ENCODE measurements at regions not wholly inside any gene's neighbourhood (a gene's known extent, or its start where the extent isn't known, plus 50 kb on each side); places are given as distances from the start of the nearest gene placed in this dataset.
"Not testable (repeated sequence)": the region's sequence is repeated elsewhere in the genome, so short reads cannot be mapped to it uniquely, and the experiment has no call there.

GRCh38 chr5:116865651-116866050, 291.0 kb upstream of the SEMA6A start:
- H3K4me1 Mint-ChIP-seq = no peaks in the 10 kb centered on the region
- no peak overlapping the region for H3K4me3 Mint-ChIP-seq
- no peaks in the 10 kb centered on the region for H3K36me3 Mint-ChIP-seq
- H3K27ac Mint-ChIP-seq = no peak overlapping the region
- CTCF ChIA-PET = no interaction called here
- peaks cover 3% of the 10 kb centered on the region for H3K9me3 Mint-ChIP-seq
- no peaks in the 10 kb centered on the region for H3K27me3 Mint-ChIP-seq
- no peak for DNase-seq

- Mint-ChIP-seq H3K4me1 (no peaks in the 10 kb centered on the region), H3K36me3 (no peaks in the 10 kb centered on the region), H3K27me3 (no peaks in the 10 kb centered on the region), H3K9me3 (peaks cover 3% of the 10 kb centered on the region), H3K4me3 (no peak overlapping the region), H3K27ac (no peak overlapping the region)
- DNase-seq = no peak
- CTCF ChIA-PET = no interaction called here
Measured at GRCh38 chr5:116864838-116865190, 290.2 kb upstream of the SEMA6A start.

GRCh38 chr5:116864157-116864837, 289.7 kb upstream of the SEMA6A start:
- Mint-ChIP-seq H3K4me3 (no peak overlapping the region), H3K36me3 (no peaks in the 10 kb centered on the region), H3K27ac (no peak overlapping the region), H3K9me3 (peaks cover 3% of the 10 kb centered on the region), H3K4me1 (no peaks in the 10 kb centered on the region), H3K27me3 (no peaks in the 10 kb centered on the region)
- DNase-seq = no peak
- CTCF ChIA-PET = no interaction called here

GRCh38 chr5:116862632-116863455, 288.2 kb upstream of the SEMA6A start:
- CTCF ChIA-PET = no interaction called here
- H3K36me3 Mint-ChIP-seq = no peaks in the 10 kb centered on the region
- H3K4me1 Mint-ChIP-seq = no peaks in the 10 kb centered on the region
- no peak overlapping the region for H3K27ac Mint-ChIP-seq
- H3K27me3 Mint-ChIP-seq = no peaks in the 10 kb centered on the region
- no peak for DNase-seq
- H3K9me3 Mint-ChIP-seq = peaks cover 3% of the 10 kb centered on the region
- no peak overlapping the region for H3K4me3 Mint-ChIP-seq

- no peak for DNase-seq
- H3K27ac Mint-ChIP-seq = no peak overlapping the region
- no peaks in the 10 kb centered on the region for H3K27me3 Mint-ChIP-seq
- H3K9me3 Mint-ChIP-seq = no peaks in the 10 kb centered on the region
- H3K4me3 Mint-ChIP-seq = no peak overlapping the region
- CTCF ChIA-PET = no interaction called here
- H3K4me1 Mint-ChIP-seq = no peaks in the 10 kb centered on the region
- H3K36me3 Mint-ChIP-seq = no peaks in the 10 kb centered on the region
Measured at GRCh38 chr5:116861666-116862065, 287.0 kb upstream of the SEMA6A start.

- no peak overlapping the region for H3K4me3 Mint-ChIP-seq
- DNase-seq = no peak
- no peaks in the 10 kb centered on the region for H3K9me3 Mint-ChIP-seq
- H3K4me1 Mint-ChIP-seq = no peaks in the 10 kb centered on the region
- no peaks in the 10 kb centered on the region for H3K27me3 Mint-ChIP-seq
- no peak overlapping the region for H3K27ac Mint-ChIP-seq
- CTCF ChIA-PET = no interaction called here
- no peaks in the 10 kb centered on the region for H3K36me3 Mint-ChIP-seq
Measured at GRCh38 chr5:116861097-116861496, 286.5 kb upstream of the SEMA6A start.

- Mint-ChIP-seq H3K4me3 (no peak overlapping the region), H3K36me3 (no peaks in the 10 kb centered on the region), H3K9me3 (no peaks in the 10 kb centered on the region), H3K27me3 (no peaks in the 10 kb centered on the region), H3K27ac (no peak overlapping the region), H3K4me1 (no peaks in the 10 kb centered on the region)
- no peak for DNase-seq
- CTCF ChIA-PET = no interaction called here
Measured at GRCh38 chr5:116859666-116860320, 285.2 kb upstream of the SEMA6A start.

GRCh38 chr5:116858705-116859333, 284.2 kb upstream of the SEMA6A start:
- H3K9me3 Mint-ChIP-seq = no peaks in the 10 kb centered on the region
- H3K36me3 Mint-ChIP-seq = no peaks in the 10 kb centered on the region
- CTCF ChIA-PET = no interaction called here
- no peaks in the 10 kb centered on the region for H3K4me1 Mint-ChIP-seq
- H3K27ac Mint-ChIP-seq = no peak overlapping the region
- H3K27me3 Mint-ChIP-seq = no peaks in the 10 kb centered on the region
- no peak overlapping the region for H3K4me3 Mint-ChIP-seq
- no peak for DNase-seq

GRCh38 chr5:116858020-116858419, 283.4 kb upstream of the SEMA6A start:
- DNase-seq, CTCF ChIA-PET, H3K27me3 Mint-ChIP-seq, H3K27ac Mint-ChIP-seq, H3K9me3 Mint-ChIP-seq, H3K4me1 Mint-ChIP-seq, H3K4me3 Mint-ChIP-seq, H3K36me3 Mint-ChIP-seq: not testable (repeated sequence)

GRCh38 chr5:116856271-116856670, 281.6 kb upstream of the SEMA6A start:
- no peaks in the 10 kb centered on the region for H3K36me3 Mint-ChIP-seq
- H3K4me1 Mint-ChIP-seq = no peaks in the 10 kb centered on the region
- no peak overlapping the region for H3K27ac Mint-ChIP-seq
- no peak overlapping the region for H3K4me3 Mint-ChIP-seq
- H3K27me3 Mint-ChIP-seq = no peaks in the 10 kb centered on the region
- no peak for DNase-seq
- CTCF ChIA-PET = no interaction called here
- H3K9me3 Mint-ChIP-seq = no peaks in the 10 kb centered on the region

- CTCF ChIA-PET = no interaction called here
- DNase-seq = no peak
- no peaks in the 10 kb centered on the region for H3K36me3 Mint-ChIP-seq
- H3K4me3 Mint-ChIP-seq = no peak overlapping the region
- H3K27ac Mint-ChIP-seq = no peak overlapping the region
- no peaks in the 10 kb centered on the region for H3K9me3 Mint-ChIP-seq
- H3K4me1 Mint-ChIP-seq = no peaks in the 10 kb centered on the region
- H3K27me3 Mint-ChIP-seq = no peaks in the 10 kb centered on the region
Measured at GRCh38 chr5:116853992-116854391, 279.4 kb upstream of the SEMA6A start.

GRCh38 chr5:116848954-116849581, 274.4 kb upstream of the SEMA6A start:
- H3K4me1 Mint-ChIP-seq = no peaks in the 10 kb centered on the region
- H3K9me3 Mint-ChIP-seq = no peaks in the 10 kb centered on the region
- no peak overlapping the region for H3K27ac Mint-ChIP-seq
- H3K27me3 Mint-ChIP-seq = no peaks in the 10 kb centered on the region
- H3K36me3 Mint-ChIP-seq = no peaks in the 10 kb centered on the region
- no peak overlapping the region for H3K4me3 Mint-ChIP-seq
- DNase-seq = no peak
- CTCF ChIA-PET = no interaction called here

- H3K27me3 Mint-ChIP-seq = no peaks in the 10 kb centered on the region
- CTCF ChIA-PET = no interaction called here
- H3K36me3 Mint-ChIP-seq = no peaks in the 10 kb centered on the region
- no peak for DNase-seq
- no peak overlapping the region for H3K27ac Mint-ChIP-seq
- no peaks in the 10 kb centered on the region for H3K9me3 Mint-ChIP-seq
- no peaks in the 10 kb centered on the region for H3K4me1 Mint-ChIP-seq
- no peak overlapping the region for H3K4me3 Mint-ChIP-seq
Measured at GRCh38 chr5:116847960-116848359, 273.3 kb upstream of the SEMA6A start.

GRCh38 chr5:116844015-116844414, 269.4 kb upstream of the SEMA6A start:
- CTCF ChIA-PET = no interaction called here
- Mint-ChIP-seq H3K4me1 (no peaks in the 10 kb centered on the region), H3K4me3 (no peak overlapping the region), H3K36me3 (no peaks in the 10 kb centered on the region), H3K9me3 (no peaks in the 10 kb centered on the region), H3K27me3 (no peaks in the 10 kb centered on the region), H3K27ac (no peak overlapping the region)
- DNase-seq = no peak

Data from activated naive CD4-positive, alpha-beta T cell treated with anti-CD3 and anti-CD28 coated beads, Interleukin-2, amount 10 ng/mL, durations not matched to agents 7 days and 5 days (primary cell).